ENCODE measurements at regions not wholly inside any gene's neighbourhood (a gene's known extent, or its start where the extent isn't known, plus 50 kb on each side); places are given as distances from the start of the nearest gene placed in this dataset.

DNA sequence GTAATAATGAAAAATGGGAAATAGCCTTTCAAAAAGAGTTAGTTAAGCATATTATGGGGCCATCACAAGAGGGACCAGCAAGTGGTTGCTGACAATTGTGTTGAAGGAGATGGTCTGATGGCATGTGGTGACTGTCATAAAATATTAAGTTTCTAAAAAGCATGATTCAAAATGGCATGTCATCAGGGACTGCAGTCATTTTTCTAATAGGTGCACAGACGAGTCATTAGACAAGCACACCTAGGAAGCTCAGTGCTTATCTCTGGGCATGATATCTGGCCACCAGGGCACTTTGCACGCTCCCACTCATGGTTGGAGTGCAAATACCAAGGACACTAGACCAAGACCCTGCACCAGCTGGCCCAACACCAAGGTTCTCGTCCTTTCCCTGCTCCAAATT lies 226.5 kb downstream of the ANKRD60 start:
- FAIRE-seq (no peak), DNase-seq (ENCODE audit: insufficient read length, low spot score) (no peak)
- TF ChIP-seq, protein P1, sequence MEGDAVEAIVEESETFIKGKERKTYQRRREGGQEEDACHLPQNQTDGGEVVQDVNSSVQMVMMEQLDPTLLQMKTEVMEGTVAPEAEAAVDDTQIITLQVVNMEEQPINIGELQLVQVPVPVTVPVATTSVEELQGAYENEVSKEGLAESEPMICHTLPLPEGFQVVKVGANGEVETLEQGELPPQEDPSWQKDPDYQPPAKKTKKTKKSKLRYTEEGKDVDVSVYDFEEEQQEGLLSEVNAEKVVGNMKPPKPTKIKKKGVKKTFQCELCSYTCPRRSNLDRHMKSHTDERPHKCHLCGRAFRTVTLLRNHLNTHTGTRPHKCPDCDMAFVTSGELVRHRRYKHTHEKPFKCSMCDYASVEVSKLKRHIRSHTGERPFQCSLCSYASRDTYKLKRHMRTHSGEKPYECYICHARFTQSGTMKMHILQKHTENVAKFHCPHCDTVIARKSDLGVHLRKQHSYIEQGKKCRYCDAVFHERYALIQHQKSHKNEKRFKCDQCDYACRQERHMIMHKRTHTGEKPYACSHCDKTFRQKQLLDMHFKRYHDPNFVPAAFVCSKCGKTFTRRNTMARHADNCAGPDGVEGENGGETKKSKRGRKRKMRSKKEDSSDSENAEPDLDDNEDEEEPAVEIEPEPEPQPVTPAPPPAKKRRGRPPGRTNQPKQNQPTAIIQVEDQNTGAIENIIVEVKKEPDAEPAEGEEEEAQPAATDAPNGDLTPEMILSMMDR (IDR thresholded peaks at IDR 0.05; ENCODE audit: insufficient read depth, missing control alignments), result no peak

DNA sequence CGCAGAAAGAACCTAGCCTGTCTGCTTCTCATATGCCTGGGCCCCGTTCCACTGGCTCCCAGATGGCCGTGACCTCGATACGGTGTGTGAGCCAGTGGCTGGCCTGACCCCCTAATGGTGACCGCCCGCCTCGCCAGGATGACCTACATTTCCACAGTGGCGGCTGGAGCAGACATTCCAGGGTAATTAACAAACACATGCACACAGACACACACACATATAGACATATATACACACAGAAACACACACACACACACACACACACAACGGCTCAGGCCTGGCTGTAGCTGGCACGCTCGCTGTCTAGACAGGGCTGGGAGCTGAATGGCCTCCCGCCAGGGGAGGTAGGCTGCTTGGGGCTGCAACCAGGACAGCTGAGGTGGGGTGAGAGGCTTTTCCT lies 227.1 kb downstream of the ANKRD60 start:
- TF ChIP-seq, protein P1 (IDR thresholded peaks at IDR 0.05; ENCODE audit: insufficient read depth, missing control alignments), result no peak
- FAIRE-seq (no peak), DNase-seq (ENCODE audit: insufficient read length, low spot score) (no peak)

DNA sequence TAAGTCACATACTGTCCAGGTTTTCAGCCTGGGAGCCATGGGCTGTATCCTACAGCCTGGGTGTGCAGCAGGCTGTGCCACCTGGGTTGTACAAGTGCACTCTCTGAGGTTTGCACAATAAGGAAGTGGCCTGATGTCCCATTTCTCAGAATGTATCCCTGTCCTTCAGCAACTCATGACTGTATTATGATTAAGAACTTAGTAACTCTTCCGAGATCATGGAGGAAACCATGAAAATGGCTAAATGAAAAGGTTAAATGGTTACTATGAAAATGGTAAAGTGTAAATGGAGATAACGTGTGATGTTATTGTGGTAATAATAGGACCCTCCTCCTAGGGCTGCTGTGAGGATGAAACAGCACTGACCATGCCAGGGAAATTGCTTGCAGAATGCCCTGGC lies 227.6 kb downstream of the ANKRD60 start:
- no peak for FAIRE-seq
- DNase-seq (ENCODE audit: insufficient read length, low spot score), result no peak
- TF ChIP-seq, protein P1 (IDR thresholded peaks at IDR 0.05; ENCODE audit: insufficient read depth, missing control alignments), result no peak

DNA sequence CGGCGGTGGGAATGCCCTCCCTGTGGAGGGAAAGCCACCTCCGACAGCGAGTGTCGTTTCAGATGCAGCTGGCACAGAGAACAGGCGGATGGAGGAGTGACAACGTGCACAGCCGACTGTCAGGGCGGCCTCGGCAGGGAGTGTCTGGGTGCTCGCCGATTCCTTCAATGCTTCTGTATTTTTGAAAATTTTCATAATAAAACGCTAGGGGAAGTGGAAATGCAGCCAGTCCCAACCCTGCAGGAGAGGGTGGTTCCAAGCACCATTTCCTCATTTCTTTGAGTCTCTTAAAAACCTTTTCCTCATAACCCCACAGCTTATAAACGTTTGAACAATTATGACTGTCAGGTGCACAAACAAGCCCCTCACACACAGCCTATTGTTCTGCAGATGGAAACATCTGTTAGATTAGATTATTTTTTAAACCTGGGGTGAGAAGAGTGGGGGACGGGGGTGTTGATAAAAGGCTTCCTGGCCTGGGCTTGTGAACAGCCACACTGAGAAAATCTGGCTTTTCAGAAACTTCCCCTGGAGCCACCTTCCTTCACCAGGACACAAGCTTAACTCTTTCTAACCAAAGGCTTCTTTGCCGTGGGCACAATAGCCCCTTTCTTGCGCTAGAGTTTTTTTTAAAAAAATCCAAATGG lies 228.9 kb downstream of the ANKRD60 start:
- no peak for DNase-seq (ENCODE audit: insufficient read length, low spot score)
- TF ChIP-seq, protein P1 (IDR thresholded peaks at IDR 0.05; ENCODE audit: insufficient read depth, missing control alignments), result no peak
- no peak for FAIRE-seq

DNA sequence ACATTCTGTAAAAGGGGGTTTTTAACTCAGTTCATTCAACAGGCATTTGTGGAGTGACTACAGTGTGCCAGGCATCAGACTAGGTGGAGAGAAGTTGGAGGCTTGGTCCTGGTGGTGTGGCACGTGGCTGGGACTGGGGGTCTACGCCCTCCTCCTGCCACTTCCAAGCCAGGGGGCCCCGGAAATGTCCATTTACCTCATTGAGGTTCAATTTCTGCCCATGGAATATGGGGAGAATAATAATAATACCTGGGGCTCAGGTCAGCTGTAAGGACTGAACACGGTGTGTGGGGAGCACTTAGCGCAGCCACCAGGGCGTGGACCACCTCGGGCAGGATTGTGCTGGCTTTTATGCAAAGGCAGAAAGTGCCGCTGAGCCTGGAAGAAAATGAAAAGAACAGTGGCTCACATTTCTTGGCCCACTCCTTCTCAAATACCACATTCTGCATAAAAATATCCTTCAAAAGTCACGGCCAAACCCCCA lies 229.4 kb downstream of the ANKRD60 start:
- no peak for FAIRE-seq

DNA sequence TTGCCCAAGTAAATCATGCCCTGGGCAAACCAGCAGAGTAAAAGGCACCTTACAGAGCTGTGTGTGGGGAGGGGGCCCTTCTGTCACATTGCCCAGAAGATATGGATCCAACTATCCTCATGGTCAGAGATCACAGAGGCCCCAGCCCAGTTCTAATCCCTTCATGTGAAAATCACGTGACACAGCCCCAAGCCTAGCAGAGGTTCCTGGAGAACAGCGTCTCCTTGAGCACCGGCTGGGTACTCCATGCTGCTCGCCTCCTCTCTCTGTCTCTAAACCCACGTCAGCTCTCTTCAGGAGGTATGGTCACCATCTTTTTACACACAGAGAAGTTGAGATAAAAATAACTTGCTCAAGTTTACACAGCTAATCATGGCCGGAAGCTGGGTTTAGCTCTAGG lies 230.2 kb downstream of the ANKRD60 start:
- no peak for FAIRE-seq
- DNase-seq (ENCODE audit: insufficient read length, low spot score), result no peak
- TF ChIP-seq, protein P1 (IDR thresholded peaks at IDR 0.05; ENCODE audit: insufficient read depth, missing control alignments), result no peak

More for the DNA sequence above, 229.4 kb downstream of the ANKRD60 start:
- TF ChIP-seq, protein P1 (IDR thresholded peaks at IDR 0.05; ENCODE audit: insufficient read depth, missing control alignments), result no peak
- no peak for DNase-seq (ENCODE audit: insufficient read length, low spot score)
